ENCODE measurements at regions not wholly inside any gene's neighbourhood (a gene's known extent, or its start where the extent isn't known, plus 50 kb on each side); places are given as distances from the start of the nearest gene placed in this dataset.

DNA sequence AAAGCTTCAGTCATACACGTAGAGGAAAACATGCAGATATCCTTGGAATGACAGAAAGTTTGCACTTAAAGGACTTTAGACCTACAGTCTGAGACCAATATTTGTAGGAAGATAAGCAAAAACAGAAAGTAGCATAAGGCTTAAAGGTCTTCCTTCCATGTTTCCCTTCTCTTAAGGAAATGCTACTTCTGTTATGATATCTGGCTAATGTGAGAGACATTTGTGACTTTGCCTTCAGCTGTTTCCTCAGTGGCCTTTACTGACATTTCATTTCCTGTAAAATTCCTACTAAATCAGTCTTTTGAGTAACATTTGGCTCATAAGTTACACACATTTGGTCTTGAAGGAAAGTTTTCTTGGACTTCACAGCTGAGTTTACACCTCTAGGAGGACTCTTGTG lies 713.4 kb downstream of the TBC1D32 start:
- no peak for DNase-seq

DNA sequence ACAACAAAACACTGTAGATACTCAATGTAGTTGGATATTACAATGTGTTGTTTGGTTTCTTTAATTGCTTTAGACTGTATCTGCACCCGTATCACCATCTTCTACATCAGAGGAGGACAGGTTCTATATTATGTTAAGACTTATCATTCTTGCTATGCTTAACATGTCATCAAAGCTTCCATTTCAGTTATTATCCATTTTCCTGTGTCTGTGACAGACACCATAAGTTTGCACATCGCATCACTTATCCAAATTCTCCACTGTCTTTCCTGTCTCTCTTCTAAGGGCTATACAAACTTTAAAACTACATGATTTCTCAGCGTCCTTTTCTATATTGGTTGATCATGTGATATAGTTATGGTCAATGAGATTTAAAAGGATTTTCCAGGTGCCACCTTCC lies 719.0 kb downstream of the TBC1D32 start:
- no peak for DNase-seq

DNA sequence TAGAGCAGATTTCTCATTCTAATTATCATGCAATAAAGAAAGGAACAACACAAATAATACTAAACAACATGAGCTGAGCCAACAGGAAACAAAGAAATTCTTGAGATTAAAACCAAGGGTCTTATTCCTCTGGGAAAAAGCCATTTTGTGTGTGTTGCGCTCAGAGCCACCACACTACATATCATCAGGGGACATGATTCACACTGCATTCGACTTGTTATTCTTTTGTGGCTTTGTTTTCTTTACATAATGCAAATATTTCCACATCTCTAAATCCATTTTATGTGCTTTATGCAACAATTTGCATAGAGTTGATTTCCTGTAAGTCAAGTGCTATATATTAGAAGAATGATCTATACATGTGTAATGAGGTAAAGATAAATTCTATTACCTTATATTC lies 719.6 kb downstream of the TBC1D32 start:
- no peak for DNase-seq

DNA sequence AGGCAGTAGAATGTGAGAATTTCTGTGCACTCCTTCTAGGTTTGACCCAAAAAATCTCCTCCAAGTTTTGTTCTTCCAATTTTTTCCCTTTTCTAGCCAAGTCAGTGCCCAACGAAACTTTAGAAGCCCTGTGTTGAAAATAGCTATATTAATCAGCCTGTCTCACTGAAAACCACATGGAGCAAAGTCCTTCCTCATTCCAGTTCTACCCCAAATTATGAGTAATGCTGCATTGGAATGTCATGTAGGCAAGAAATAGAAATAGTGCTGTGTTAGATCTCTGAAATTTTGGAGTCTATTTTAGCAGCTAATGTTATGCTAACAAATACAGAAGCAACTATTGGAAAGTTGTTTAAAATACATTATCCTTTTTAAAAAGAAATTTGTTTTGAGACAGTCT lies 725.5 kb downstream of the TBC1D32 start:
- DNase-seq, result no peak

DNA sequence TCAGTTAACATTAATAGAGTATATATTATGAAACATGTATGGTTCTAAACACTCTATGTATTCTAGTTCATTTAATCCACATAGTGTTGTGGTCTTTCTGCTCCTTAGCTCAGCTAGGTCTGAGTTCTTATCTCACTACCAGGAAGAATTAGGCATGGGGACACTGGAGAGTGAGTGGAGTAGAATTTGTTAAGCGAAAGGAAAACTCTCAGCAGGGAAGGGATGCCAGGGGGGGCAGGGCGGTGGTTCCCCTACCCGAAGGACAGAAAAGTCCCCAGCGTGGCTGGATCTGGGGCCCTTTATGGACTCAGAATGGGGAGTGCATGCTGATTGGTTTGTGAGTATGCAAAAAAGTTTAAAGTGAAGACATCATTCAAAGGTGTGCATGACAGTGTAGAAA lies 727.5 kb downstream of the TBC1D32 start:
- DNase-seq, result no peak

DNA sequence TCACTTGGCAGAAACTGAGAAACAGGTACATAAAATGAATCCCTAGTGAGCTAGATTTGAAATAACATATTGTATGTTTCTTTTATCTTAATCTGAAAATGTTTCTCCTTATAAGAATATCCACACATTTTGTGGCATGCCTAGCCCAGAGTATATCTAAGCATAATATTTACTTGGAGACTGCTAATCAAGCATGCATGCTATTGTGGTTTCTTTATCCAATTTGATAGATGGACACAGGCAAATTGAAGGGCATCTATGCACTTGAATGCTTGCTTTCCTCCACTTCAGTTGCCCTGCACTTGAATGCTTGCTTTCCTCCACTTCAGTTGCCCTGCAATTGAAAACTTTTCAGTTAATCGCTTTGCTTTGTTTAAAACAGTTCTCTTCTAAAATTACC lies 729.8 kb downstream of the TBC1D32 start:
- no peak for DNase-seq

DNA sequence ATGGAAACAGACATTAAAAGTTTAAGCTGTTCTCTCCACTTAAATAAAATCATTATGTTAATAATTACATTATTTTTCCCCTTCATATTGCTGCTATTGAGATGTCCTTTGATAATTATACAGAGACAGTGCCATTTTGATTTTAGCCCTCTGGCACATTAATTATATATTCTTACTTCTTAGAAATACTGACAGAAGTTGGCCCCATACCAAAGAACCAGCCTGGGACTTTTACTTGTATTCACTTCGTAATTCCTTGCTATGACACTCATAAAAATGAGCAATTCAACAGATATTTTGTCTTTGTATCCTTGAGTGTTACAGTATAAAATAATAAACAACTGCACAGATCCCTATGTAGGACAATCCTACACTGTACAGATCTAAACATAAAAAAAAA lies 743.7 kb downstream of the TBC1D32 start:
- DNase-seq, result no peak

DNA sequence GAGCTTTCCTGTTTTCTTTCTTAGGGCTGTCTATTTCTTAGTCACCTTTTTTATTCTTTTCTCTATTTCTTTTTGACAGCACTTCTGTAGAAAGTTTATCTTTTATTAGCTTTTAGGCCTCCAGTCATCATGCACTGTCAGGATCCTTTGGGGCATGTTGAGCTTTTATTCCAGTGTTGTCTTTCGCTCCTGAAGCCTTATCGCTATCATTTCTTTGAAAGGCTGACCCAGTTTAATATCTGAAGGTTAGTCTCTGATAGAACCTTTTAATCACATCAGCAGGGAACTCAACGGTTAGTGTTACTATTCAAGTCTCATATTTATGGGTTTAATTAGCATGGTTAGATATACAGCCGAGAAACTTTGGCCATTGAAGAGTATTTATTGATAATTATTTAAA lies 745.9 kb downstream of the TBC1D32 start:
- DNase-seq, result no peak

DNA sequence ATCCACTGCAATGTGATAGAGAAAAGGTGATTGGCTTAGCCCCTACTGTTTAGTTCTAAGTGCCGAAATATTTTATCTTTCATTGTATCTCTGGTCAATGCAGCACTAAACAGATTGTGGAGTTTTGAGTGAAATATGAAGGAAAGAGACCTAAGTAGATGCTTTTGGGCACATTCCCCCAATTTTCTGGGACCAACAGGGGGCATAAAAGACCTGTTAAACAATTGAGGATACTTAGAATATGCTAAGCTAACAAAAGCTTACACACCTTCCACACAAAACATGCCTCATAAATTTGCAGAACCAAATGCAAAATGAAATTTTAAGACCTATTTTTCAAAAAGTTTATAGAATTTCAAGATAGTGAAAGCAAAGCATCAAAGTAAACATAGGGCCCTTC lies 746.9 kb downstream of the TBC1D32 start:
- DNase-seq, result no peak

DNA sequence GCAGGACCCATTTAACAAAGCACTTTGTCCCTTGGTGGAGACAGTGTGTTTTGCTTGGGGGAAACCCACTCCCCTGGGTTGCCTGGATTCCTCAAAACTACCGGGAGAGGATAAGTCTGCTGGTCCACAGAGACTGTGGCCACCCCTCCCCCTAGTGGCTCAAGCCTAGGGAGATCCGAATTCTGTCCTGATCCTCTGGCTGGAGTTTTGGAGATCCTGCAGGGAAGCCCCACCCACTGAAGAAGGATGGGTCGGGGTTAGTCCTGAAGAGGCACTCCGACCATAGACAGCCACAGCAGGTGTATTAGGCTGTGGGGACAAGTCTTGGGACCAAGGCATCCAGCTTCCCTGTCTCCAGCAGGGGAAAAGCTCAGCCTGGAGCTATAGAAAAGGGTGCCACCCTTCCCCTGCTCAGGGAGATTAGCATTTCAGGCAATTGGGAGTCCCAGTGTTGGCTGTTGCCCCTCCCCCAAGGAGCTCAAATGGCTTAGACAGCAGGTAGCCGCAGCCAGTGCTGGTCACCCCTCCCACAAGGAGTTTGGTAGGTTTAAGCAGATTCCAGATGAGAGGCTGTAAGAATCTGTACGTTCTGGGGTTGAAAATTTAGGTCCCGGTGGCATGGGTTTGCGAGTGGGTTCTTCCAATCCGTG lies 750.0 kb downstream of the TBC1D32 start:
- DNase-seq, result no peak

DNA sequence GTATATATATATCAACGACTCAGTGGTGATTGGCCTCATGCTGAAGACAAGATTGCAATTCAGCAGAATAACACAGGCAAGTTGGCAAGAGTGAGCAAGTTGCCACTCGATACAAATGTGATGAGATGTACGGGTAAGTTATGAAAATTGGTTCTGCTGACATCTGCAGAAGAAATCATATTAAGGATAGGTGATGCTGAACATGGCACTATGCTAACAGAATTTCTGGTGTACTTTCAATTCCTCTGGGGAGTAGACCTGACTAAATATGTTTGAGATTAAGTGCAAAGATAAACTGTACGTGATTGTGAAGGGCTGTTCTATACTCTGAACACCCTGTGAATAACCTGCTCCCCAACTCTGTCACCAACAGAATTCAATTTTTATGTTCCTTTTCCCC lies 758.2 kb downstream of the TBC1D32 start:
- DNase-seq, result no peak

DNA sequence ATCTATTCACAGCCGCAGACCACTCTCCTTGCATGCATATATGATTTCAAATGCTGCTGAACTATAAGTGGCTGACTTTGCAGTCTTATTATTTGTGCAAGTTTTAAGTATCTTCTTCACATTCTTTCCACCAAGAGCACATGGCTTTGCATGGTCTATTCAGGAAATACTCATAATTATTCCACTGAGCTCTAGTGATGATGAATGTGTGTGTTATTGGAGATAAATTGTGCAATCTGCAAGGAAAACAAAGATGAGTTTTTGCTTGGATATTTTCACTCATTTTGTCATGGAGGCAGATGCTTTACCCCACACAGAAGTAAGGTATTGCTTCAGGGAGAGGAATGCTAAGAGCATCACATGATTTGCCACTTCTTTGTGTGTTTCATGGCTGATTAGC lies 764.6 kb downstream of the TBC1D32 start:
- no peak for DNase-seq

DNA sequence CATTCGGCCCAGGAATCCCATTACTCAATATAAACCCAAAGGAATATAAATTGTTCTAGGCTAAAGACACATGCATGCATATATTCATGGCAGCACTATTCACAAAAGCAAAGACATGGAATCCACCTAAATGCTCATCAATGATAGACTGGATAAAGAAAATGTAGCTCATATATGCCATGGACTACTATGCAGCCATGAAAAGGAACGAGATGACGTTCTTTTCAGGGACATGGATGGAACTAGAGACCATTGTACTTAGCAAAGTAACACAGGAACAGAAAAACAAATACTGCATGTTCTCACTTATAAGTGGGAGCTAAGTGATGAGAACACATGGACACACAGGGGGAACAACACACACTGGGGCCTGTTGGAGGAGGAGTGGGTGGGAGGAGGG lies 769.5 kb downstream of the TBC1D32 start:
- no peak for DNase-seq

DNA sequence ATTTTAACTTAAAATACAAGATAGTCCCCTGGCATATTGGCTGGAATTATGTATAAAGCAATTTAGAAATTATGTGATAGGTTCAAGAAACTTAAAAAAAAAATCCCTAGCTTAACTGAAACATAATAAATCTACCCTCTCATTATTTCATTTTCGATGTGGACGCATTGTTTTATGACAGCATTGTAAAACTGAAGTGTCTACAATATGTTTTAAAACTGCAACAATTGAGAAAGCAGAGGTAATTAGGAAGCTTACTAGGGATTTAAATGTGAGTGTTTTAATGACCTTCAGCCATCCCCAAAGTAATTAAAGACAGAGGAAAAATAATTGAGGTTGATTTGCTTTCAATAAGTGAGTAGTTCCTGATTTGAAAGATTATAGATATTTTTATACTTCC lies 776.0 kb downstream of the TBC1D32 start:
- DNase-seq, result no peak

DNA sequence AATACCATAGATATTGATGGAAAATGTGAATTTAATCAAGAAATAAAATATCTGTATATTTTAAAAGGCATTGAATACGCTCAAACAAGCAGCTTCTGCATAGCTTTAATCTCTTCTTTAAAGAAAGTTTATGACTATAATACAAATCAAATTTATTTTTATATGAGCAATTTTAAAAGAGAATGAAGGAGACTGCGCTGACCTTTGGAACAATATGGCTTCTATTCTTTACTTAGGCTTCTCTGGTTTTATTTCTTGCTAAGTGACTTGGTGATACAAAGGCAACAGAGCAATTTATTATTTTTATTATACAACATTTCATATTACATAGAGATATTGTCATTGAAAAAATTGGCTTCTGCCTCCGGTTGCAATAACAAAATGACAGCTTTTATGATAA lies 776.7 kb downstream of the TBC1D32 start:
- no peak for DNase-seq

DNA sequence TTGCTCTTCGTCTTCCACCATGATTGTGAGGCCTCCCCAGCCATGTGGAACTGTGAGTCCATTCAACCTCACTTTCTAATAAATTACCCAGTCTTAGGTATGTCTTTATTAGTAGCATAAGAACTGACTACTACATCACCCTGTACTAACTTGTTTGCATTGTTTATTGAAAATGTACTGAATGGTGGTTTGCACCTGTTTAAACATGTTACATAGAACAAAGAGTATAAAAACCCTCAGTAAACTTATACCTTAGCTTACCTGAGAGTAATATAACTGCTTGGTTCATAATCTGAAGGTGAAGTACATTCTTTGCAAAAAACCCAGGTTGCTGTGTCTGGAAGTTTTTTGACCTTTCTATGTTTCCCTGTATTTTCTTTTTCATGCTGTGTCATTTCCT lies 777.8 kb downstream of the TBC1D32 start:
- no peak for DNase-seq

DNA sequence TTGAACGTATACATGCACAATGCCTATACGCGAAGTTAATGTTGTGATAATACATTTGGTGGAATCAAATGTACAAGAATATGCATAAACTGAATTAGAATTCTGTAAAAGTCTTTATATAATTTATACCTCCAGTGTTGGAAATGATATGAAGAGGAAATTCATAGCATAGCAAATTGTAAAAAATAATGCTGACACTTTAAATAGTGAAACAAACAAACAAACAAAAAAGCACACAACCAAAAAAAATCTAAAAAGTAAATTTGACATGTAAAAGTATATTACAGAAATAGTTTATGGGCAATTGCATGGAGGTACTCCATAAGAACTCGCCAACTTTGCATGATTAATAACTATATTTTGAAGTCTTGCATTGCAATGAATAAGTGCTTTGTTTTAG lies 780.9 kb downstream of the TBC1D32 start:
- DNase-seq, result no peak

DNA sequence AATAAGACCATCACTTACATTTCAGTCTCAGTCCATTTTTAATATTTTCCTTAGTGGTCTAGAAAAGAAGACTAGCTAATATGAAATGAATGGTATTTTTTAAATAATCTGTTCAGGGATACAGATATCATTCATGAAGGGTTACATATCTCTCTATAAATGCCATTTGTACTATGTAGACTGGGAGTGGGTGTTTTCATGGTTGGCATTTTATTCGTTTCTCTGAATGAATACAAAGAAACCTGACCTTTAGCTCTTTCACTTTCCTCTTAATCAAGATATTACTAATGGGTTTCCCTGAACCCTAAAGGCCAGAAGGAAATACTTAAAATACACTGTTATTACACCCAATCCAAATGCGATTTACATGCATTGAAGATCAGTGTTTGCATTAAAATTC lies 788.9 kb downstream of the TBC1D32 start:
- no peak for DNase-seq

DNA sequence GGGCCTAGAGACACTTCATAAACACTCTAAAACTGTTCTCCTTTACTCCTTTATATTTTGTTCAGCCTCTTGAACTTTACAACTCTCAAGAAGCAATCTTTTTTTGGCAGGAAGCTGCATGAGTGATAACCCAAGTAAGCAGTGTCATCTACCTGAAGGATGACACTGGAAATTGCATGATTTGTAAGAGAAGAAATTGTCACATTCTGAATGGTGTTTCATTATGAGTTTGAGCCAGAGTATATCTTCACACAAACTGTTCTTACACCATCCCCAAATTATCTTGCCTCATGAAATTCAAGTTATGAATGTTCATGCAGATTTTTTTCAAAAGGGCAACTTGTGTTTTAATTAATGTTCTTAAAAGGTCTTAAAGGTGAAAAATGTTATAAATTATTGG lies 799.3 kb downstream of the TBC1D32 start:
- DNase-seq, result no peak

DNA sequence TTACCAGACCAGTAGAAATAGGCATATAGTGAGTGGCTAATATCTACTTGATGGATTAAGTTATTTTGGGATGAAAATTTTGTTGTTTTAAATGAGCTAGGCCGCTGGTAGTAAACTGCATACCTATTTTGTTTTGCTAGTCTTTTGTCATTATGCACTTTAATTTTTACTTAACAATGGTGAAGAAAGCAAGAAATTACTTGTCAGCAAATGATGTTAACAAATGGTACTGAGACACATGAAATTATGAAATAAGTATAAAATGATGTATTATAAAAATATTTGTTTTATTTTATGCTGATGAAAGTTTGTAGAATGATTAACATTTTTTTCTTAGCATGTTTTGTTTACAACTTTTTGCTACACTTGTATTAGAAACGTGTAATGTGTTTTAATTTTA lies 807.7 kb downstream of the TBC1D32 start:
- DNase-seq, result no peak

DNA sequence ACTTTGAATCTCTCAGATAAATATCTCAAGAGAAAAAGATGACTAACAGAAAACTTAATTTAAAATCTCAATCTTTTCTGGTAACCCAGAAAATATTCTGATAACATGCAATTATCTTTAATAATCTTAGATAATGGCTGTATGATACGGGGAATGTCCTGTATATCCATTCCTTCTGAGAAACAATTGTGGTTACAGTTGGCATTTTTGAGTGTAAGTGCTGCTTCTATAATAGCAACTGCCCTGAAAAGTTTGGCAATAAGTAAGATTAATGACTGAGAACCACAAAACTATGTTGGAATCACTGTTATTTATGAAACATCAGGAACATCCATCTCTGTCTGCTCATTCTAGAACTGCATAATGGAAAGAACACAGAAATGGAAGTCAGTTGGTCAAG lies 819.7 kb downstream of the TBC1D32 start:
- no peak for DNase-seq

DNA sequence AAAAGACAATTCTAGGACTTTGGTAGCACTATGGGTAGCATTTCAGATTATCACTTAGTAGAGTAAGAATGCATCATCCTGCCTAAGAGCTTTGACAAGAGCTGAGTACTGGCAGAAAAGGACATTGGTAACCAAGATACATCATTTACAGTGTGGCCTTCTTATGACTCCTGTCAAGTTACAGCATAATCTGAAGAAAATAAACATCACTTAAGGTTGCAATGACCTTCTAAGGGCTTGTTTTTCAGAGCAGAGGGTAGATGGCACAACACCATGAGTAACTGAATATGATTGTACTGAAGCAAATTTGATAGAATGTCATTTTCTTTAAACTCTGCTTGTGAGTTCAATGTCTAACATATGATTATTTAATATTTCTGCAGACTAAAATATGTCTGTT lies 822.6 kb downstream of the TBC1D32 start:
- no peak for DNase-seq

DNA sequence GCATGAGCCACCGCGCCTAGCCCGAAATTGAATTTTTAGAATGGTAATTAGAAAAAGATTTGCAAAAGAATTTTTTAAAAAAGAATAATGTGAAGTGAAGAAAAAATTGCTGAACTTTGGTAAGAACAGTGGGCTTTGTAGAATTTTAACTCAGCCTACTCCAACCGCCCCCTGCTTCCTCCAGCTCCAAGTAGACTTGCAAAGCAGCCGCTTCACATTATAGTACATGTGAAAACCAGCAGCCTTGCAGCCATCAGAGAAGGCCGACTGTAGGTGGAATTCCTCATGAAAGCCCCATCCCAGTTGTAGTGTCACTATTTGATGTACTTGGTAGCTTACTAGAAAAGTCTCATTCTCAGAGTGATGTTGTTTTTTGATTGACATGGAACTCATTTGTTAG lies 835.6 kb downstream of the TBC1D32 start:
- DNase-seq, result no peak

DNA sequence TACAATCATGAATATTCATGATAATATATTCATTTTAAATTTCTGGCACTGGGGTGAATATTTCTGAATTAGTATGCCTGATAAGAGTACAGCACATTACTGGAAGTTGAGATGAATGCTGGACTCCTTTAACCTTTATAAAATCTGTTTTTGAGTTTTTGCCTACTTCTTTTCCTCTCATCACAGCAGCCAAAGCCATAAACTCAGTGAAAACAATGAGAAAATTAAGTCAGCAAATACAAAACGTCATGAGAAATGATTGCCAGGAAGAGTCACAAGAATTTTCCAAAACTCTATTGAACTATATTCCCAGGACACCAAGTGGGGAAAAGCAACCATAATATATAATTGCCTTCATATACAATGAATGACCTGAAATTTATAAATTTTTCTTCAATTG lies 837.6 kb downstream of the TBC1D32 start:
- no peak for DNase-seq

DNA sequence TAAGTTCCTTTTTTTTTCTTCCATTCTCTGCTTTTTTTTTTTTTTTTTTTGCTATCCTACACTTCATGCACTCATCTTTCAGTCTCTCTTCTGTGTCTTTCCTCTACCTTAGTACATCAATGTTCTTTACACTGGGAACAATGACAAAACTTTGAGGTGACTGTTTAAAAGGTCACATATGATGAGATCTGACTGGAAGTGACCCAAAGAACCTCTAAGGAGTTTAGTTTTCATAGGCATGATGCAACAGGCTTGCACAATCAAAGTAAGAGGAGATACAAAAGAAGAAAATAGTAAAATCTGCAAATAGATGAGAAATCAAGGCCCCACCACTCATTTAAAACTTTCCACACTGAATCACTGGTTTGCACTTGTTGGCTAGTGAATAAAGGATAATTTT lies 840.8 kb downstream of the TBC1D32 start:
- DNase-seq, result no peak

DNA sequence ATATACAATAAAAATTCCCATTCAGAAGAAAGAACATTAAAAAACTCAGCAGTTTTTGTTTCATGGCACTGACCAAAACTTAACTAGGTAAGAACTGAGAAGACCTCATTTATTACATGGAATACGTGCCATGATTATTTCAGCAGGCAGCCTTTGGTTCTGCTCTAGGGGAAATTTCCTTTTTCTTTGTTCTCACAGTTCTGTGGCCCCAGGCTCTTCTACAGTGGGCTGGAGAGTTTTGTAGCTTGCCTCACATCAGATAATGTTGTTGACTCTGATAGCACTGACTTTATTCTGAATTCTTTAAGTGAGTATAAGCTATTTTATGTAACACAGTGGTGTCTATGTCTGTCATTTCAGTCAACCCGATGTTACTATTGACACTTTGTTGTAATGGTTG lies 844.3 kb downstream of the TBC1D32 start:
- no peak for DNase-seq

Measured in NCI-H510A (cell line).